Muscle of leg (tissue), 3 donors: ENCODE measurements at regions not wholly inside any gene's neighbourhood (a gene's known extent, or its start where the extent isn't known, plus 50 kb on each side); places are given as distances from the start of the nearest gene placed in this dataset.
"Not testable (repeated sequence)": the region's sequence is repeated elsewhere in the genome, so short reads cannot be mapped to it uniquely, and the experiment has no call there.

Experiments used
- DNase-seq: peaks from one replicate; pipeline ENCODE4 v3.0.0; 2013
- H3K27ac ChIP-seq: one replicate; pipeline ENCODE4 v1.5.1; 2013; ENCODE audit warnings: mild to moderate bottlenecking, low read length, control low read depth
- H3K27me3 ChIP-seq: one replicate; pipeline ENCODE4 v1.6.1; 2013; ENCODE audit warnings: low read length; ENCODE audit not compliant: control insufficient read depth, insufficient read depth
- H3K36me3 ChIP-seq: one replicate; pipeline ENCODE4 v1.6.1; 2013; ENCODE audit warnings: low read length; ENCODE audit not compliant: control insufficient read depth, insufficient read depth
- H3K4me1 ChIP-seq: one replicate; pipeline ENCODE4 v1.6.1; 2013; ENCODE audit warnings: low read length; ENCODE audit not compliant: control insufficient read depth, insufficient read depth
- H3K4me3 ChIP-seq: one replicate; pipeline ENCODE4 v1.5.1; 2013; ENCODE audit warnings: low read length, control low read depth
- H3K9me3 ChIP-seq: replicated peaks from 2 replicates; pipeline ENCODE4 v1.6.1; 2013; ENCODE audit warnings: low read depth, low read length; ENCODE audit not compliant: control insufficient read depth
- WGBS: methylation state at CpG from one replicate; pipeline ENCODE4 v1.1.5; 2013; ENCODE audit warnings: missing lambda C conversion rate; ENCODE audit not compliant: insufficient coverage; 5-methylcytosine and 5-hydroxymethylcytosine counted together

DNA sequence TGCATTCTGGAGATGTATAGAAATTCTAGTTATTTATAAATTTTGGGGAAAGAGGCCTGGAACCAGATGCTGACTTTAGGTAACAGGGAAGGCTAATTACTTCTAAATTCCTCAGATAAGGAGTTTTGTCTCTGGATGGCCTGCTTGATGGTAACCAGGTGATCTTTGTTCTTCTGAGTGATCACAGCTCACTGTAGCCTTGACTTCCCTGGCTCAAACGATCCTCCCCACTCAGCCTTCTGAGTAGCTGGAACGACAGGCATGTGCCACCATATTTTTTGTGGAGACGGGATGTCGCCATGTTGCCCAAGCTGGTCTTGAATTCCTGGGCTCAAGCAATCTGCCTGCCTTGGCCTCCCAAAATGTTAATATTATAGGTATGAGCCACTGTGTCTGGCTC, 54.4 kb upstream of the MSH6 start:
- H3K27ac ChIP-seq = no peak overlapping the region
- H3K4me3 ChIP-seq = no peak overlapping the region
- no peaks in the 10 kb centered on the region for H3K27me3 ChIP-seq
- WGBS = 81% methylated on average over 4 of the region's 4 CpGs
- H3K4me1 ChIP-seq = no peaks in the 10 kb centered on the region
- H3K36me3 ChIP-seq = no peaks in the 10 kb centered on the region
- no peak for DNase-seq
- H3K9me3 ChIP-seq = no peaks in the 10 kb centered on the region

DNA sequence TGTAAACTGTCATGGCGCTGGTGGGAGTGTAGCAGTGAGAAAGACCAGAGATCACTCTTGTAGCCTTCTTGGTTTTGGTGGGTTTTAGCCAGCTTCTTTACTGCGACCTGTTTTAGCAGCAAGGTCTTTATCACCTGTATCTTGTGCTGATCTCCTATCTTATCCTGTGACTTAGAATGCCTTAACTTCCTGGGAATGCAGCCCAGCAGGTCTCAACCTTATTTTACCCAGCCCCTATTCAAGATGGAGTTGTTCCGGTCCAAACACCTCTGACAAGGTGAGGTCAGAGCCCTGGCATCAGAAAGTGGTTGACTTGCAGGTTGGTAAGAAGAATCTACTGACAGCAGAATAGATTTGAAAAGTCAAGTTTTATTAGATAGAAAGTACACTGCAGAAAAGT, 55.0 kb upstream of the MSH6 start:
- Histone ChIP-seq H3K4me3 (no peak overlapping the region), H3K27me3 (no peaks in the 10 kb centered on the region), H3K27ac (no peak overlapping the region), H3K4me1 (no peaks in the 10 kb centered on the region), H3K36me3 (no peaks in the 10 kb centered on the region), H3K9me3 (no peaks in the 10 kb centered on the region)
- DNase-seq = no peak
- 95% methylated on average over 3 of the region's 3 CpGs for WGBS

DNA sequence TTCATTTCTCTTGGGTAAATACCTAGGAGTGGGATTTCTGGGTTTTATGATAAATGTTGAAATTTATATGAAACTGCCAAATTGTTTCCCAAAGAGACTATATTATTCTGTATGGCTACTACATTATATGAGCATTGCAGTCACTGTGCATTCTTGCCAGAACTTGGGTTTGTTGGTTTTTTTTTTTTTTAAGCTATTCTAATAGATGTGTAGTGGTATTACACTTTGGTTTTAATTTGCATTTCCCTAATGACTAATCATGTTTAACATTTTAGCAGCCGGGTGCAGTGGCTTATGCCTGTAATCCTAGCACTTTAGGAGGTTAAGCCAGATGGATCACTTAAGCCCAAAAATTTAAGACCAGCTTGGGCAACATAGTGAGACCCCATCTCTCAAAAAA, 56.0 kb upstream of the MSH6 start:
- not testable (repeated sequence) for H3K36me3 ChIP-seq, DNase-seq, H3K27ac ChIP-seq, H3K4me3 ChIP-seq, H3K9me3 ChIP-seq, H3K4me1 ChIP-seq, H3K27me3 ChIP-seq
- no CpG with 5 or more reads among the region's 1 CpG for WGBS

DNA sequence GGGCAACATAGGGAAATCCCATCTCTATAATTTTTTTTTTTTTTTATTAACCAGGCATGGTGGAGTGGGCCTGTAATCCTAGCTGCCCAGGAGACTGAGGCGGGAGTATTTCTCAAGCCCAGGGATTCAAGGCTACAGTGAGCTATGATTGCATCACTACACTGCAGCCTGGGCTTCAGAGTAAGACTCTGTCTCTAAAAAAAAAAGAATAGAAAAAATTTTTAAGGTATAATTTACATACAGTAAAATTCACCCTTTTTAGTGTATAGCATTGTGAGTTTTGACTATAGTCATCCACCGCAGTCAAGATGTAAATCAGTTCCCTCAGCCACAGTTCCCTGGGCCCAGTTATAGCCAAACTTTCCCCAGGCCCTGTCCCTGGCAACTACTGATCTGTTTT, 57.1 kb upstream of the MSH6 start:
- WGBS = no CpG with 5 or more reads among the region's 2 CpGs
- Histone ChIP-seq H3K27ac (no peak overlapping the region), H3K4me1 (no peaks in the 10 kb centered on the region), H3K9me3 (no peaks in the 10 kb centered on the region), H3K27me3 (no peaks in the 10 kb centered on the region), H3K36me3 (no peaks in the 10 kb centered on the region), H3K4me3 (no peak overlapping the region)
- DNase-seq = no peak

DNA sequence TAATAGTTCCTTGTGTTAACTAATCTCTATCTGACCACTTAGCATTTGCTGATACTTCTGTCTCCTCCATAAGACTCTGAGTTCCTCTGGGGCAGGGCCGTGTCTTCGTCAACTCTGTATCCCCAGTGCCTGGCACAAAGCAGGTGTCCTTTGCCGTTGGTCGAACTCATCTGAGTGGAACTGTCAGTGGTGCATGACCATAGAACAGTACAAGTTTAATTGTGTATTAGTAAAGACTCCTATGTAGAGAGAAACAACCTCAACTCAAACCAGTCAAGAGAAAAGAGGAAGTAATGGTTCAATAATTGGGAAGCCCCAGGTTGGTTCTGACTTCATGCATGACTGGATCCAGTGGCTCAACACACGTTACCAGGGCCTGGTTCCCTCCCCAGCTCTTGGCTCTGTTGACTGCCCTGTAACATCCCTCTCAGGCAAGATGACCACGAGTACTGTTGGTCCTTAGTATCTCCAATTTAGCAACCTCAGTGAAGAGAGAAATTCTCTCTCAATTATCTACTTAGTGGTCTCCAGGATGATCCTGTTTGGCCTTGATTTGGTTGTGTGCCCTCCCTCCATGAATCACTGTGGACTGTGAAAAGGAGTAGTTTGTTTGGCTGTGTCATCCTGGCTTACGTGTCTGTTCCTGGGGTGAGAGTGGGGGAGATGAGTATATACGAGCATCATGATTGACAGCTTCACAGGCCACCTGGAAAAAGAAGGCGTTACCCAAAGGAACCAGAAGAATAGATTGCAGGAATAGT, 58.5 kb upstream of the MSH6 start:
- DNase-seq = no peak
- H3K4me3 ChIP-seq = no peak overlapping the region
- WGBS = 83% methylated on average over 4 of the region's 9 CpGs

DNA sequence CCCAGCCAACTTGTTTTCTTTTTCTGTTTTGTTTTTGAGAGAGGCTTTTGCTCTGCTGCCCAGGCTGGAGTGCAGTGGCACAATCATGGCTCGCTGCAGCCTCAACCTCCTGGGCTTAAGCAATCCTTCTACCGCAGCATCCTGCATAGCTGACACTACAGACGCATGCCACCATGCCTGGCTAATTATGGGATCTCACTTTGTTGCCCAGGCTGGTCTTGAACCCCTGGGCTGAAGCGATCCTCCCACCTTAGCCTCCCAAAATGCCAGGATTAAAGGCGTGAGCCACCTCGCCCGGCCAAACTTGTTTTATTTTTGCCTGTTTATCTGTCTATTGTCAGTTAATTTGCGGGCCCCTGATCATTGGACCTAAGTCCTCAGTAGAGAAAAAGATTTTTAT, 61.6 kb upstream of the MSH6 start:
- H3K27ac ChIP-seq = no peak overlapping the region
- H3K27me3 ChIP-seq = no peaks in the 10 kb centered on the region
- H3K9me3 ChIP-seq = no peaks in the 10 kb centered on the region
- DNase-seq = no peak
- no peaks in the 10 kb centered on the region for H3K36me3 ChIP-seq
- no peaks in the 10 kb centered on the region for H3K4me1 ChIP-seq
- no peak overlapping the region for H3K4me3 ChIP-seq
- 96% methylated on average over 6 of the region's 8 CpGs for WGBS

More for the DNA sequence above, 58.5 kb upstream of the MSH6 start:
- H3K4me1 ChIP-seq = no peaks in the 10 kb centered on the region
- no peaks in the 10 kb centered on the region for H3K36me3 ChIP-seq
- H3K27me3 ChIP-seq = no peaks in the 10 kb centered on the region
- no peak overlapping the region for H3K27ac ChIP-seq
- H3K9me3 ChIP-seq = no peaks in the 10 kb centered on the region

DNA sequence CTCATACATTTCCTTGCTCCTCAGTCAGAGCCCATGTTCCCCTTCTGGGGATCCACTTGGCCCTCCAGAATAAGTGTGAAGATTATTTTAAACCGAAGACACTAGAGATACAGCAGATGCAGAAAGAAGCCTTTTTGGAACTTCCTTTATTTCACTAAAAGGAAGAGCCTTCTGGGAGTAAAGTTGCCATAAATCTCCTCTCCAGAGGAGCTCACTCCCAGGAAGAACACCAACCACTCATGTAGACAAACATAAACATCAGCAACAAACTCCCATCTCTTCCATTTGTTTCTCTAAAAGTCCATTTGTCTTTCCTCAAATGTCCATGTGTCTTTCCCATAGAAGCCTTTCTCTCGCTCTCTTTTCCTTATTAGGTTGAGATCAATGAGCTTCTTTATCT, 62.4 kb upstream of the MSH6 start:
- Histone ChIP-seq H3K27me3 (no peaks in the 10 kb centered on the region), H3K27ac (no peak overlapping the region), H3K36me3 (no peaks in the 10 kb centered on the region), H3K4me1 (no peaks in the 10 kb centered on the region), H3K4me3 (no peak overlapping the region), H3K9me3 (no peaks in the 10 kb centered on the region)
- WGBS = no CpG with 5 or more reads among the region's 2 CpGs
- no peak for DNase-seq

DNA sequence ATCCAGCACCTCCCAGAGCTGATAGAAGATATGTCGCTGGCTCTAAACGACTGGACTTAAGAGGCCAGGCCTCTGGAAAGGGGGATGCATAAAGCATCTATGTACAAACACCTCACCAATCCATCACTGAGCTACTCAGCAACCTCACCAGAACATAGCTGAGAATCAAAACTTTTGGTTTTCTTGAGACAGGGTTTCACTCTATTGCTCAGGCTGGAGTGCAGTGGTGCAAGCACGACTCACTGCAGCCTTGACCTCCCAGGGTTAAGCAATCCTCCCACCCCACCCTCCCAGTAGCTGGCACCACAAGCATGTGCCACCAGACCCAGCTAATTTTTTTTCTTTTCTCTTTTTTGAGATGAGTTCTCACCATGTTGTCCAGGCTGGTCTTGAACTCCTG, 62.9 kb upstream of the MSH6 start:
- H3K4me1 ChIP-seq = no peaks in the 10 kb centered on the region
- H3K36me3 ChIP-seq = no peaks in the 10 kb centered on the region
- H3K4me3 ChIP-seq = no peak overlapping the region
- 64% methylated on average over 1 of the region's 3 CpGs for WGBS
- no peaks in the 10 kb centered on the region for H3K27me3 ChIP-seq
- H3K27ac ChIP-seq = no peak overlapping the region
- H3K9me3 ChIP-seq = no peaks in the 10 kb centered on the region
- DNase-seq = no peak

DNA sequence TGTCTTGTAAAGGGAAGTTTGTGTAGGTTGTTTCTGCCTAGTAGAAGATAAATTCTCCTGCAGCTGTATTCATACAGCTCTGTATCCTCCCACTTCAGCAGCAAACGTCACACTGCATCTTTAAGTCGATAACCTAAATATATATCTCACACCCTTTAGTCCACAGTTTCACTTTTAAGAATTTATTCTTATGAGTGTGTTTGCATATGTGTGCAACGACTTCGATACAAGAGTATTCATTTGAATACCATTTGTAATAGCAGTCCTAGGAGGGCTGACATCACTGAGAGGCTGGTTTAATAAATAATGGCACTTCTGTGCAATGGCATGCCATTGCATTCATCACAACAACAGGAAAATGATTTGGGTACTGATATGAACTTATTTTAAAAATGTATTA, 63.8 kb upstream of the MSH6 start:
- H3K9me3 ChIP-seq = no peaks in the 10 kb centered on the region
- DNase-seq = no peak
- H3K27ac ChIP-seq = no peak overlapping the region
- H3K4me3 ChIP-seq = no peak overlapping the region
- H3K4me1 ChIP-seq = no peaks in the 10 kb centered on the region
- WGBS = no CpG with 5 or more reads among the region's 4 CpGs
- no peaks in the 10 kb centered on the region for H3K27me3 ChIP-seq
- no peaks in the 10 kb centered on the region for H3K36me3 ChIP-seq

DNA sequence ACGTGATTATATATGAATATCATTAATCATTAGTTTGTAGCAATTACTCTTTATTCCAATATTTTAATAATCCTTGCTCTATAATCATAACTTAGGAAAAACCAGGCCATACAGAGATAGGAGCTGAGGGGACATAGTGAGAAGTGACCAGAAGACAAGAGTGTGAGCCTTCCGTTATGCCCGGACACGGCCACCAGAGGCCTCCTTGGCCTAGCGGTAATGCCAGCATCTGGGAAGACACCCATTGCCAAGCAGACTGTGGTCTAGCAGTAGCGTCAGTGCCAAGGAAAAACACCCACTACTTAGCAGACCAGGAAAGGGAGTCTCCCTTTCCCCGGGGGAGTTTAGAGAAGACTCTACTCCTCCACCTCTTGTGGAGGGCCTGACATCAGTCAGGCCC, 66.6 kb upstream of the MSH6 start:
- DNase-seq, H3K4me1 ChIP-seq, H3K36me3 ChIP-seq, H3K27ac ChIP-seq, H3K9me3 ChIP-seq, H3K4me3 ChIP-seq, H3K27me3 ChIP-seq: not testable (repeated sequence)
- 97% methylated on average over 4 of the region's 7 CpGs for WGBS

DNA sequence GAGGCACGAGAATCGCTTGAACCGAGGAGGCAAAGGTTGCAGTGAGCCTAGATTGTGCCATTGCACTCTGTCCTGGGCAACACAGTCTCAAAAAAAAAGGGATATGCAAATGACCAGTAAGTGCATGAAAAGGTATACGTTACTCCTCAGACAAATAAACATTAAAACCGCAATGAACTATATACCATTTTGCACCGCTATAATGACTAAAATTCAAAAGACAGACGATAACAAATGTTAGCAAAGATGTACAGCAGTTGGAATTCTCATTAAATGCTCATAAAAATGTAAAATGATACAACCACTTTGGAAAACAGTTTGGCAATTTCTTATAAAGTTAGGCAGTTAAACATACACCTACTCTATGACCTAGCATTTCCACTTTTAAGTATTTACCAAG, 67.4 kb upstream of the MSH6 start:
- Histone ChIP-seq H3K36me3 (no peaks in the 10 kb centered on the region), H3K4me1 (no peaks in the 10 kb centered on the region), H3K27me3 (no peaks in the 10 kb centered on the region), H3K9me3 (no peaks in the 10 kb centered on the region), H3K27ac (no peak overlapping the region), H3K4me3 (no peak overlapping the region)
- WGBS = 90% methylated on average over 3 of the region's 7 CpGs
- DNase-seq = no peak
